ENCODE measurements at regions not wholly inside any gene's neighbourhood (a gene's known extent, or its start where the extent isn't known, plus 50 kb on each side); places are given as distances from the start of the nearest gene placed in this dataset.

DNA sequence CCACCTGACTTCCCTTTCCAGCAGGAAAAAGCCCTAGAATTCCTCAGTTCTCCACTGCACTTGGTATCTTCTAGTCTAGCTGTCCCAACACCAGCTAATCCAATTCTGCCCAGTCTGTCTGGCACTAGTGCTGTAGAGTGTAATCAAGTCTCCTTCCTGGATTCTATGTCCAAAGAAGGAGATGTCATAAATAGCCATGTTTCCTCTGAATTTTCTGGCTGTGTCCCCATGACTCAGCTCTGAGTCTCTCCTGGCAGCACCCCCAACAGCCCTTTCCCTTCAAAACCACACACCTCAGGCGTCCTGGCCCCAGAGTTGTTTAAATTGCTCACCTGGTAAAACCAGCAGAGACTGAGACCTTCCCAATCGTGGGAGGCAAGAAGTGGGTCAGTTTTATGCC is 197.2 kb downstream of the GRXCR1 start:
- no peak overlapping the region for H3K4me3 Mint-ChIP-seq (ENCODE audit: low read depth)
- H3K27ac Mint-ChIP-seq, result no peak overlapping the region
- H3K9me3 Mint-ChIP-seq, result no peaks in the 10 kb centered on the region
- no peaks in the 10 kb centered on the region for H3K36me3 Mint-ChIP-seq (ENCODE audit: low read depth)
- no peak for DNase-seq (ENCODE audit: low spot score)
- H3K27me3 Mint-ChIP-seq (ENCODE audit: low read depth), result no peaks in the 10 kb centered on the region
- no peaks in the 10 kb centered on the region for H3K4me1 Mint-ChIP-seq (ENCODE audit: low read depth)
- intact Hi-C loops (cut with micrococcal nuclease), result no loop called here

DNA sequence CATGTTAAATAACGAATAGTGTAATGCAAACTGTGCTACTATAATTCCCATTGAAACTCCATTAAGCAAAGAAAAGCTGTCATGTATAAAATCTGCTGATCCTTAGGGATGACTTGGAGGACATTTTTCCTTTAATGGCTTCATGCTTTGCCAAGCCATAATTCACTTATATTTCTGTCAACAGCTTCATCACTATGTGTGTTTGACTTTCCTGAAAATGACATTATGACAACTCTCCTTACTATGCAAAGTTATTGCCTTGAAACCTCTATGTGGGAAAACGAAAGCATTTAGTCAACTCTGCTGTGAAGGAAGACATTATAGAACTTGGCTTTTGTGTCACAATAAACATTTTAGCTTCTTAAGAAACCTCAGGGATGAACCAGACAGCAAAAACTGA is 210.5 kb downstream of the GRXCR1 start:
- H3K4me3 Mint-ChIP-seq (ENCODE audit: low read depth), result no peak overlapping the region
- H3K4me1 Mint-ChIP-seq (ENCODE audit: low read depth), result no peaks in the 10 kb centered on the region
- no peaks in the 10 kb centered on the region for H3K27me3 Mint-ChIP-seq (ENCODE audit: low read depth)
- H3K27ac Mint-ChIP-seq, result no peak overlapping the region
- no peak for DNase-seq (ENCODE audit: low spot score)
- no peaks in the 10 kb centered on the region for H3K36me3 Mint-ChIP-seq (ENCODE audit: low read depth)
- no peaks in the 10 kb centered on the region for H3K9me3 Mint-ChIP-seq
- intact Hi-C loops (cut with micrococcal nuclease), result no loop called here

DNA sequence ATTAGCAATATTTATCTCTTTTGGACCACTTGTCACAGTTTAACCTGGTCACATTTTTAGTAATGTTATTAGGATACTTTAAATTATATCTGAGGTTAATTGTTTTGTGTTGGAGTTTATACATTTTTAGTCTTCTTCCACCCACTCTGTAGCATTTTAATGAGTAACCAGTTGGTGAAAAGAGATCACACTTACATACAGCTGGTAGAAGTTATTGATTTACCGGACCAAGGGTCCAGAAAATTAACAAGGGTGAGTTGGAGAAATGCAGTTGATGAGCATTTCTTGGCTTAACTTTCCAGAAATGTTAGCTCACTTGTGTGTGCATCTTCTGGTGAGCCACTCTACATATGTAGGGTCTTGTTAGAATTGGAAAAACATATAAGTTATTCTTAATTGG is 219.6 kb downstream of the GRXCR1 start:
- Mint-ChIP-seq H3K27me3 (ENCODE audit: low read depth) (no peaks in the 10 kb centered on the region), H3K4me1 (ENCODE audit: low read depth) (no peaks in the 10 kb centered on the region), H3K4me3 (ENCODE audit: low read depth) (no peak overlapping the region), H3K9me3 (no peaks in the 10 kb centered on the region), H3K36me3 (ENCODE audit: low read depth) (no peaks in the 10 kb centered on the region), H3K27ac (no peak overlapping the region)
- no peak for DNase-seq (ENCODE audit: low spot score)
- intact Hi-C loops (cut with micrococcal nuclease), result no loop called here

DNA sequence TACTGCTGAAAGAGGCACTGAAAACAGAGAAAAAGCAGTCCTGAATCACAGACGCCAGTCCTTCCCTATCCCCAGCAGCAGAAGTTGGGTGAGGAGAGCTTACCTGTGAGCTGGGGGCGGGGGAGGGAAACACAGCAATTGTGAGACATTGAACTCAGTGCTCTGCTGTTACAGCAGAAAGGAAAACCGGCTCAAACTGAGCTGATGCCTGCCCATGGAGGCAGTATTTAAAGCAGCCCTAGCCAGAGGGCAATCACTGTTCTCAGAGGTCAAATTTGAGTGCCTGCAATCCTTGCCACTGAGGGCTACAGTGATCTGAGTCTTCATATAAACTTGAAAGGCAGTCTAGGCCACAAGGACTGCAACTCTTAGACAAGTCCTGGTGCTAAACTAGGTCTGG is 220.7 kb downstream of the GRXCR1 start:
- Mint-ChIP-seq H3K4me1 (ENCODE audit: low read depth) (no peaks in the 10 kb centered on the region), H3K4me3 (ENCODE audit: low read depth) (no peak overlapping the region), H3K27me3 (ENCODE audit: low read depth) (no peaks in the 10 kb centered on the region), H3K36me3 (ENCODE audit: low read depth) (no peaks in the 10 kb centered on the region), H3K27ac (no peak overlapping the region), H3K9me3 (no peaks in the 10 kb centered on the region)
- intact Hi-C loops (cut with micrococcal nuclease), result no loop called here
- no peak for DNase-seq (ENCODE audit: low spot score)

DNA sequence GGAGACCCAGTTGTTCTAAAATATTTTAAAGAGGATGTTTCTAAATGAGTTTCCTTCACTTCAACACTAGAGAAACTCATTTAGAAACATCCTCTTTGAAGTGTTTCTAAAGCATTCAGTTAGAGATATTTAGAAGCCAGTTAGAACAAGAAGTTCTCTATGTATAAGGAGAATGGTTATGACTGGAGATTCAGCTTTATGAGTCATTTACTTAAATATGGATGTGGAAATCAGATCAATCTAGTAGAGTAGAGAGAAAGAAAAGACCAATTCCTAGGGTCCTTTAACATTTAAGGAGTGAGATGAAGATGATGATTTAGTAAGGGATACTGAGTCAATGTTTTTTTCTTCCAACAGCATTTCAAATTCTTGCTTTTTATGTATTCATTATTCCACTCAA is 234.1 kb downstream of the GRXCR1 start:
- no peak for DNase-seq (ENCODE audit: low spot score)
- Mint-ChIP-seq H3K4me1 (ENCODE audit: low read depth) (no peaks in the 10 kb centered on the region), H3K27ac (no peak overlapping the region), H3K4me3 (ENCODE audit: low read depth) (no peak overlapping the region), H3K36me3 (ENCODE audit: low read depth) (no peaks in the 10 kb centered on the region), H3K27me3 (ENCODE audit: low read depth) (no peaks in the 10 kb centered on the region), H3K9me3 (no peaks in the 10 kb centered on the region)
- intact Hi-C loops (cut with micrococcal nuclease), result no loop called here

DNA sequence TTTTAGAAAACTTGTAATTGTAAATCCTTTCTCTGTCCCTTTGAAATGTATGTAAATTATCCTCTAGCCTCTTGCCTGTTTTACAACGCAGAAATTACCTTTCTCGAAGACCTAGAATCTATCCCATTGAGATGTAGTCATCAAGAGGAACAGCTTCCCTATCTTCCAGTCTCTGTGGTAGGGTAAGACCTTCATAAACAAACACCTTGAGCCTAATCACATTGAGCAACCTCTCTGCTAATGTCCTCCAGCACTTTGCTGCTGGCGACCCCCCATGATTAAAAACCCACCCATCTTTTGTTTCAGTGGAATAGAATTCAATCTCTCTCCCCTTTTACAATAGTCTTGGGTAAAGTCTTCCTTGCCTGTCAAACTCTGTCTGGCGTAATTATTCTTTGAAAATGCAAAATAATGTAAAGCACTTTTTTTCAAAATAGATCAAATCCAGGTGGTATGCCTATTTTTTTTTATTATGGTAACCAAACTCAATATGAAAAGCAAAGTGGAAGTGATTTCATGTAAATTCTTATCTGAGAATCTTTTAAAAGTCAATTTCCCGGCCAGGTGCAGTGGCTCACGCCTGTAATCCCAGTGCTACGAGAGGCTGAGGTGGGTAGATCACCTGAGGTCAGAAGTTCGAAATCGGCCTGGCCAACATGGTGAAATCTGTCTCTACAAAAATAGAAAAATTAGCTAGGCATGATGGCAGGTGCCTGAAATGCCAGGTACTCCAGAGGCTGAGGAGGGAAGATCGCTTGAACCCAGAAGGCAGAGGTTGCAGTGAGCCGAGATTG is 237.9 kb downstream of the GRXCR1 start:
- no peaks in the 10 kb centered on the region for H3K9me3 Mint-ChIP-seq
- intact Hi-C loops (cut with micrococcal nuclease), result loop anchor here (5.0 kb wide), 1 partner anchor 1497 kb away; no protein-coding TSS in a partner anchor
- no peaks in the 10 kb centered on the region for H3K27me3 Mint-ChIP-seq (ENCODE audit: low read depth)
- DNase-seq (ENCODE audit: low spot score), result no peak
- H3K36me3 Mint-ChIP-seq (ENCODE audit: low read depth), result no peaks in the 10 kb centered on the region
- H3K27ac Mint-ChIP-seq, result no peak overlapping the region
- H3K4me3 Mint-ChIP-seq (ENCODE audit: low read depth), result no peak overlapping the region
- no peaks in the 10 kb centered on the region for H3K4me1 Mint-ChIP-seq (ENCODE audit: low read depth)

DNA sequence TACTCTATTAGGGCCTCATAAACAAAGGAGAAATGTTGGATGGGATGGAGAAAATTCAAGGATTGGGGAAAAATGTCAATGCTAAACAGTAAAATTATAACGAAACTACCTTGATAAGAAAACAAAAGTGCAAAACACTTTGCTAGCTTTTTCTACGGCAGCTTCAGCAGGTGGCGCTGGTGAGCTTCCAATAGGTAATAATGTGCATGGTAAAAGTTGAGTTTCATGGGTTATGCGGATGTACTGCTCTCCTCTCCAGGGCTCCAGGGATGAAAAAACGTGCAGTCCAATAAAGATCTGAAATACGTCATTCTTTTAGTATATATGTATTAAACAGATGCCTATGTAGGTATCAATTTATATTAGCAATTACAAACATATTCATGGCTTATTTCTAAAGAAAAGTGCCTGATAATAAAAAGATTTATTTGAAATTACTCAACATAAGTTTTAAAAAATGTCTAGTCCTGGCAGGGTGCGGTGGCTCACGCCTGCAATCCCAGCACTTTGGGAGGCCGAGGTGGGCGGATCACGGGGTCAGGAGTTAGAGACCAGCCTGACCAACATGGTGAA is 239.6 kb downstream of the GRXCR1 start:
- H3K27me3 Mint-ChIP-seq (ENCODE audit: low read depth), result no peaks in the 10 kb centered on the region
- H3K4me3 Mint-ChIP-seq (ENCODE audit: low read depth), result no peak overlapping the region
- intact Hi-C loops (cut with micrococcal nuclease), result loop anchor here (5.0 kb wide), 1 partner anchor 1495 kb away; no protein-coding TSS in a partner anchor
- no peaks in the 10 kb centered on the region for H3K4me1 Mint-ChIP-seq (ENCODE audit: low read depth)
- no peak overlapping the region for H3K27ac Mint-ChIP-seq
- peak; percentile 11 for DNase-seq (ENCODE audit: low spot score)
- H3K9me3 Mint-ChIP-seq, result no peaks in the 10 kb centered on the region
- no peaks in the 10 kb centered on the region for H3K36me3 Mint-ChIP-seq (ENCODE audit: low read depth)

DNA sequence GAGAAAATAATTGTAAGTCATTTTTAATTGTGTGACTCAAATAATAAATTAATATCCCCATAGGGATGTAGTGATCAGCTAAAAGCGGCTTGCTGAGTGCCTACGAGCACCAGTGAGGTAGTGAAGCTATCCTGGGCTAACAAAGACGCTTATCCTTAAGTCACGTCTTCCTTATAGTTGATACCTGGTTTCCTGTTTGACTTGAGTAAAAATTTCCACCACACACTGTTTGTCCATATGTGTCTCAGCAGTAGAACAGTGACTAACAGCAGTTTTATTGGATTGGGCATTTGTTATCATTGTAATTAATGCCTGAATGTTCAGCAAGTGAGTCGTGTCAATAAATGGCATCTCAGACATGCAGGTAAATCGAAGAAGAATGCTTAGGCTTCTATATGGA is 241.1 kb downstream of the GRXCR1 start:
- no peak for DNase-seq (ENCODE audit: low spot score)
- H3K4me3 Mint-ChIP-seq (ENCODE audit: low read depth), result no peak overlapping the region
- H3K36me3 Mint-ChIP-seq (ENCODE audit: low read depth), result no peaks in the 10 kb centered on the region
- H3K9me3 Mint-ChIP-seq, result no peaks in the 10 kb centered on the region
- H3K27me3 Mint-ChIP-seq (ENCODE audit: low read depth), result no peaks in the 10 kb centered on the region
- intact Hi-C loops (cut with micrococcal nuclease), result loop anchor here (5.0 kb wide), 1 partner anchor 1494 kb away; no protein-coding TSS in a partner anchor
- no peak overlapping the region for H3K27ac Mint-ChIP-seq
- H3K4me1 Mint-ChIP-seq (ENCODE audit: low read depth), result no peaks in the 10 kb centered on the region

DNA sequence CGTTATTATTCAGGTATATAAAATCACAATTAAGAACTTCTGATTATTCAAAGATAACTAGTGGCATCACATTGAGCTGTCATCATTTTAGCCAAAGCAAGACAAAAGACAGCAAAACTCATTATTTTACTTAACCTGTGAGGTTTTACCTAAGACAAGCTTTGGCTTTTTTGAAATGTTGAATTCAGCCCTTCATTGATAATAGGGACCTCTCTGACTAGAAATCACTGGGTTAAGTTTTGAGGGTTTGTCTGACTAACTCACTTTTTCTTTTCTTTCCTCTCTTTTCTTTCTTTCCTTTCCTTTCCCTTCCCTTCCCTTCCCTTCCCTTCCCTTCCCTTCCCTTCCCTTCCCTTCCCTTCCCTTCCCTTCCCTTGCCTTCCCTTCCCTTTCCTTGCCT is 244.2 kb downstream of the GRXCR1 start:
- intact Hi-C loops (cut with micrococcal nuclease), result no loop called here
- peaks cover 5% of the 10 kb centered on the region for H3K9me3 Mint-ChIP-seq
- no peaks in the 10 kb centered on the region for H3K27me3 Mint-ChIP-seq (ENCODE audit: low read depth)

DNA sequence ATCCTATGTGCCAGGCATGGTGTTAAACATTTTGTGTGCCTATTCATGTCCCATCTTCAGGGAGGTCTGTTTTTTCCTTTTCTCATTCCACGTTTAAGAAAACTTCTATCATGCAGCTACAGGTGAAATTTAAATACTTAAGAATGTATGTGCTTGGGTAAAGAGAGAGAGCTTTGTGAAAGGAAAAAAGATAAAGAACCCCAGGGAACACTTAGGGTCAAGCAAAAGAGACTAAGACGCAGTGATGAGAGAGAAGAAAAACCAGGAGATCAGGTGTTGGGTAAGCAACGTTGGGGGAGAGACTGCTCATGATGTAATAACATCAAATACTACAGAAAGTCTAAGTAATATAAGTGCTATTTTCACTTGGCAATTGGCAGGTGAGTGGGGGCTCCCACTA is 253.7 kb downstream of the GRXCR1 start:
- no peak overlapping the region for H3K4me3 Mint-ChIP-seq (ENCODE audit: low read depth)
- H3K27me3 Mint-ChIP-seq (ENCODE audit: low read depth), result no peaks in the 10 kb centered on the region
- H3K36me3 Mint-ChIP-seq (ENCODE audit: low read depth), result no peaks in the 10 kb centered on the region
- intact Hi-C loops (cut with micrococcal nuclease), result no loop called here
- no peak overlapping the region for H3K27ac Mint-ChIP-seq
- peaks cover 12% of the 10 kb centered on the region for H3K9me3 Mint-ChIP-seq
- H3K4me1 Mint-ChIP-seq (ENCODE audit: low read depth), result no peaks in the 10 kb centered on the region
- no peak for DNase-seq (ENCODE audit: low spot score)

More for the DNA sequence above, 244.2 kb downstream of the GRXCR1 start:
- Mint-ChIP-seq H3K4me3 (ENCODE audit: low read depth) (no peak overlapping the region), H3K27ac (no peak overlapping the region), H3K36me3 (ENCODE audit: low read depth) (no peaks in the 10 kb centered on the region), H3K4me1 (ENCODE audit: low read depth) (no peaks in the 10 kb centered on the region)
- DNase-seq (ENCODE audit: low spot score), result no peak

DNA sequence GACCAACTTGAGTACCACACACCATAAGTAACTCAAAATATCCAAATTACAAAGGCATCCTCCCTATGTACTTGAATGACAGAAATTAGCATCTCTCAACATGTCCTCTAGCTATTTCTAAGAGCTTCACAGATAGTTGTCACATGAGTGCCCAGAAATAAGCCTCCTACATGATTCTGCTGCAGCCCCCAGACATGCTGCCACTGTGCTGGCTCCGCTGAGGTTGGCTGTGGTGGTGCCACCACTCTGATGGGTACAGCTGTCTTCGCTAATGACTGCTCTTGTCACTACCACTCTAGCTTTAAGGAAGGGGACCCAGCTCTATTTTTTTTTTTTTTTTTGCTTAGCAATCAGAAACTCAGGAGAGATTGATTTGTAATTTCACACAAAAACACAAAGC is 256.0 kb downstream of the GRXCR1 start:
- no peaks in the 10 kb centered on the region for H3K36me3 Mint-ChIP-seq (ENCODE audit: low read depth)
- H3K9me3 Mint-ChIP-seq, result peaks cover 12% of the 10 kb centered on the region
- H3K4me1 Mint-ChIP-seq (ENCODE audit: low read depth), result no peaks in the 10 kb centered on the region
- intact Hi-C loops (cut with micrococcal nuclease), result no loop called here
- no peak overlapping the region for H3K27ac Mint-ChIP-seq
- H3K27me3 Mint-ChIP-seq (ENCODE audit: low read depth), result no peaks in the 10 kb centered on the region
- H3K4me3 Mint-ChIP-seq (ENCODE audit: low read depth), result no peak overlapping the region
- no peak for DNase-seq (ENCODE audit: low spot score)

DNA sequence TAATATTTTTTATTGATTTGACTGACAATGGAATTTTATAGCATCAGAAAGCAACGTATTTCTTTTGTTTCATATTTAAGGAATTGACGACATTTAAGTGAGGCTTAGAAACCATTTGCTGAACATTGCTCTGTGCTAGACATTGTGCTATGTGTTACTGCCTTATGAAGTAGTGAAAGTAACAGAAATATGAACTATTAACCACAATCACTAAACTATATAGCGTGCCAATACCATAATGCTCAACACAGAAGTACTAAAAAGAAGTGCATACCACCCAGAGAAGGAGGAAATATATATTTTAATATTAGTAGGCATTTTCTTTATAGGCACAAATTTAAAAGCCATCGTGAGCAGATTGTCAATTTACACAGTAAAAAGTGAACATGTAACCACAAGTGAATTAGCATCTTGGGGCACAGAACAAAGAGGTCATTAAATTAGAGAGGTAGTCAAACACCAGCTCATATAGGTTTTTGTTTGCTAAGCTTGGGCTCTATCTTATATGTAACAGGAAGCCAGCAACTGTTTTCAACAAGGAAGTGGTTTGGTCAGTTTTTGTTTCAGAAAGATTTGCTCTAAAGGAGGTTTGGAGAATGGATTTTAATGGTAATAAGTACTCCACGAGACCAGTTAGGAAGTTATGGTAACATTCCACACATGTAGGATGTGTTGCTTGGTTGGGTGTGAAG is 270.7 kb downstream of the GRXCR1 start:
- Mint-ChIP-seq H3K27ac (no peak overlapping the region), H3K4me1 (ENCODE audit: low read depth) (no peaks in the 10 kb centered on the region), H3K9me3 (peaks cover 17% of the 10 kb centered on the region), H3K4me3 (ENCODE audit: low read depth) (no peak overlapping the region), H3K27me3 (ENCODE audit: low read depth) (no peaks in the 10 kb centered on the region), H3K36me3 (ENCODE audit: low read depth) (no peaks in the 10 kb centered on the region)
- DNase-seq (ENCODE audit: low spot score), result no peak
- intact Hi-C loops (cut with micrococcal nuclease), result no loop called here

DNA sequence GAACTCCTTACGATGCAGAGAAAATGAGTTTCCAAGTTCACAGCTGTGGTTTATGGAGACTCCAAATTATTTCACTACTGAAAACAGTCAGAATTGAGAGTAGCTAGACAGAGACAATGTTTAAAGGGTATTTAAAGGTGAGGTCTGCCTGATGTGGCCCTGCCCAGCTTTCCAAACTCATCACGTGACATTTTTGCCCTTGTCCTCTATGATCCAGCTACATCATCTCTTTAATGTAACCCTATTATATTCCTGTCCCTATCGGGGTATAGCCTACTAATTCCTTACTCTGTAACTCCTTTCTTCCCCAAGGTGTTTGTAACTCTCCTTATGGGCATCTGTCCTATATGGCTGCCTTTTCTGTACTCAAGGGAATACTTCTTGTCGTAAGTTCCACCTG is 297.2 kb downstream of the GRXCR1 start:
- H3K4me3 Mint-ChIP-seq (ENCODE audit: low read depth), result no peak overlapping the region
- intact Hi-C loops (cut with micrococcal nuclease), result no loop called here
- H3K27ac Mint-ChIP-seq, result no peak overlapping the region
- H3K36me3 Mint-ChIP-seq (ENCODE audit: low read depth), result no peaks in the 10 kb centered on the region
- no peaks in the 10 kb centered on the region for H3K4me1 Mint-ChIP-seq (ENCODE audit: low read depth)
- peaks cover 15% of the 10 kb centered on the region for H3K9me3 Mint-ChIP-seq
- DNase-seq (ENCODE audit: low spot score), result no peak
- H3K27me3 Mint-ChIP-seq (ENCODE audit: low read depth), result no peaks in the 10 kb centered on the region
